ENCODE measurements at regions not wholly inside any gene's neighbourhood (a gene's known extent, or its start where the extent isn't known, plus 50 kb on each side); places are given as distances from the start of the nearest gene placed in this dataset.
"Not testable (repeated sequence)": the region's sequence is repeated elsewhere in the genome, so short reads cannot be mapped to it uniquely, and the experiment has no call there.

- DNase-seq (ENCODE audit: low read depth); H3K4me3 ChIP-seq (ENCODE audit: low read depth, low read length): not testable (repeated sequence)
Measured at GRCh38 chr21:5098010-5098743, 5423.2 kb upstream of the TPTE start.

- not testable (repeated sequence) for DNase-seq (ENCODE audit: low read depth); H3K4me3 ChIP-seq (ENCODE audit: low read depth, low read length)
Measured at GRCh38 chr21:5100604-5101174, 5420.7 kb upstream of the TPTE start.

- not testable (repeated sequence) for H3K4me3 ChIP-seq (ENCODE audit: low read depth, low read length); DNase-seq (ENCODE audit: low read depth)
Measured at GRCh38 chr21:5101749-5102148, 5419.6 kb upstream of the TPTE start.

- H3K4me3 ChIP-seq (ENCODE audit: low read depth, low read length); DNase-seq (ENCODE audit: low read depth): not testable (repeated sequence)
Measured at GRCh38 chr21:5103880-5104561, 5417.4 kb upstream of the TPTE start.

GRCh38 chr21:5104562-5104928, 5416.8 kb upstream of the TPTE start:
- not testable (repeated sequence) for DNase-seq (ENCODE audit: low read depth); H3K4me3 ChIP-seq (ENCODE audit: low read depth, low read length)

GRCh38 chr21:5105939-5106708, 5415.3 kb upstream of the TPTE start:
- not testable (repeated sequence) for DNase-seq (ENCODE audit: low read depth); H3K4me3 ChIP-seq (ENCODE audit: low read depth, low read length)

- DNase-seq (ENCODE audit: low read depth) = not testable (repeated sequence)
Measured at GRCh38 chr21:5106767-5107464, 5414.5 kb upstream of the TPTE start.

GRCh38 chr21:5107637-5108036, 5413.7 kb upstream of the TPTE start:
- not testable (repeated sequence) for H3K4me3 ChIP-seq (ENCODE audit: low read depth, low read length); DNase-seq (ENCODE audit: low read depth)

More at GRCh38 chr21:5106767-5107464, 5414.5 kb upstream of the TPTE start:
- H3K4me3 ChIP-seq (ENCODE audit: low read depth, low read length) = not testable (repeated sequence)

- H3K4me3 ChIP-seq (ENCODE audit: low read depth, low read length) = not testable (repeated sequence)
- peak; percentile 4 for DNase-seq (ENCODE audit: low read depth)
Measured at GRCh38 chr21:5108048-5108775, 5413.2 kb upstream of the TPTE start.

- DNase-seq (ENCODE audit: low read depth) = not testable (repeated sequence)
Measured at GRCh38 chr21:5111197-5111596, 5410.2 kb upstream of the TPTE start.

GRCh38 chr21:5113092-5113491, 5408.3 kb upstream of the TPTE start:
- H3K4me3 ChIP-seq (ENCODE audit: low read depth, low read length); DNase-seq (ENCODE audit: low read depth): not testable (repeated sequence)

More at GRCh38 chr21:5111197-5111596, 5410.2 kb upstream of the TPTE start:
- not testable (repeated sequence) for H3K4me3 ChIP-seq (ENCODE audit: low read depth, low read length)

- H3K4me3 ChIP-seq (ENCODE audit: low read depth, low read length); DNase-seq (ENCODE audit: low read depth): not testable (repeated sequence)
Measured at GRCh38 chr21:5114468-5114867, 5406.9 kb upstream of the TPTE start.

GRCh38 chr21:5114893-5115645, 5406.3 kb upstream of the TPTE start:
- not testable (repeated sequence) for H3K4me3 ChIP-seq (ENCODE audit: low read depth, low read length); DNase-seq (ENCODE audit: low read depth)

GRCh38 chr21:5115646-5116343, 5405.6 kb upstream of the TPTE start:
- H3K4me3 ChIP-seq (ENCODE audit: low read depth, low read length); DNase-seq (ENCODE audit: low read depth): not testable (repeated sequence)

- not testable (repeated sequence) for DNase-seq (ENCODE audit: low read depth)
Measured at GRCh38 chr21:5116344-5117123, 5404.8 kb upstream of the TPTE start.

GRCh38 chr21:5117135-5117534, 5404.2 kb upstream of the TPTE start:
- not testable (repeated sequence) for DNase-seq (ENCODE audit: low read depth)

More at GRCh38 chr21:5116344-5117123, 5404.8 kb upstream of the TPTE start:
- not testable (repeated sequence) for H3K4me3 ChIP-seq (ENCODE audit: low read depth, low read length)

More at GRCh38 chr21:5117135-5117534, 5404.2 kb upstream of the TPTE start:
- not testable (repeated sequence) for H3K4me3 ChIP-seq (ENCODE audit: low read depth, low read length)

All from choroid plexus epithelial cell (primary cell).